Panc1 (cell line): ENCODE measurements at regions not wholly inside any gene's neighbourhood (a gene's known extent, or its start where the extent isn't known, plus 50 kb on each side); places are given as distances from the start of the nearest gene placed in this dataset.

Experiments used
- ATAC-seq: fragments of 200-7000 bp; cut with Tn5 transposase; 2 replicates; pipeline ENCODE4 v1.9.1; 2020; ENCODE audit warnings: mild to moderate bottlenecking, moderate library complexity
- BruUV-seq: library from RNA; stranded (reverse); fragments of 400-500 nt; replicated peaks from 2 replicates; lab custom pipeline; 2021; lab: Mats Ljungman, UMichigan
- CTCF ChIA-PET: fragments of 300-600 bp; sonication (Branson Sonifier 250); formaldehyde crosslinking; loops from one replicate; lab custom pipeline; 2022; ENCODE audit warnings: antibody characterized with exemption; lab: Charles Lee
- POLR2A ChIA-PET: fragments of 300-600 bp; sonication (Branson Sonifier 250); formaldehyde crosslinking; loops from one replicate; lab custom pipeline; 2022; ENCODE audit warnings: antibody characterized with exemption; lab: Charles Lee
- DNase-seq: peaks from one replicate; pipeline ENCODE4 v3.0.0-alpha.2; 2010; ENCODE audit warnings: low read depth, low spot score
- H3K27ac ChIP-seq: 2 replicates; pipeline ENCODE4 v1.5.1; 2011; ENCODE audit warnings: mild to moderate bottlenecking, low read length, inconsistent platforms
- H3K27me3 ChIP-seq: fragments of 200-500 bp; sonication (Bioruptor generic); 2 replicates; pipeline ENCODE4 v1.6.0; 2014; ENCODE audit warnings: low read length, inconsistent platforms; ENCODE audit not compliant: control insufficient read depth, insufficient read depth
- H3K36me3 ChIP-seq: fragments of 200-500 bp; sonication (Bioruptor generic); 2 replicates; pipeline ENCODE4 v1.5.1; 2014; ENCODE audit warnings: inconsistent platforms, mild to moderate bottlenecking, low read length, moderate library complexity; ENCODE audit not compliant: control insufficient read depth, insufficient read depth
- H3K4me1 ChIP-seq: 2 replicates; pipeline ENCODE4 v1.5.1; 2011; ENCODE audit warnings: inconsistent platforms, mild to moderate bottlenecking, low read length, moderate library complexity; ENCODE audit not compliant: control insufficient read depth, insufficient read depth
- H3K4me3 ChIP-seq, 2 experiments: 2 replicates each; pipeline ENCODE4 v1.5.1; 2011 to 2012; ENCODE audit warnings: low read depth in 2 of 2, low read length in 2 of 2, mild to moderate bottlenecking in 2 of 2, inconsistent platforms in 1 of 2, moderate library complexity in 1 of 2
- H3K9me3 ChIP-seq: fragments of 200-500 bp; sonication (Bioruptor generic); 2 replicates; pipeline ENCODE4 v1.5.1; 2014; ENCODE audit warnings: low read depth, mild to moderate bottlenecking, inconsistent platforms, low read length, moderate library complexity; ENCODE audit not compliant: control insufficient read depth, insufficient read depth
- CTCF ChIP-seq: fragments of 450-650 bp; IDR thresholded peaks from 2 replicates; pipeline ENCODE4 v1.5.1; 2017; ENCODE audit warnings: mild to moderate bottlenecking
- POLR2AphosphoS5 ChIP-seq: IDR thresholded peaks from 2 replicates; pipeline ENCODE4 v1.6.1; 2012; ENCODE audit warnings: mild to moderate bottlenecking, low read depth, low read length, moderate library complexity
- REST ChIP-seq, 2 experiments: IDR thresholded peaks; 2 replicates each; pipeline ENCODE4 v1.6.1; 2011 to 2012; ENCODE audit warnings: low read depth in 2 of 2, control low read depth in 1 of 2, low read length in 1 of 2, mild to moderate bottlenecking in 1 of 2, moderate library complexity in 1 of 2; ENCODE audit not compliant: insufficient read depth in 1 of 2
- SIN3A ChIP-seq: IDR thresholded peaks from 2 replicates; pipeline ENCODE4 v1.6.1; 2012; ENCODE audit warnings: low read depth, mild to moderate bottlenecking, low read length, moderate library complexity, borderline replicate concordance; ENCODE audit not compliant: insufficient read depth
- TCF7L2 ChIP-seq: IDR thresholded peaks from 2 replicates; pipeline ENCODE4 v1.6.1; 2011; ENCODE audit warnings: mild to moderate bottlenecking, low read depth, low read length, inconsistent platforms
- in situ Hi-C: cut with HindIII; loops from 2 replicates; pipeline ENCODE4 v1.10.0; 2016; ENCODE audit warnings: low sequenced_read_pairs, low pct_unique_long_range_greater_than_20kb
- intact Hi-C: fragments of 100-400 bp; cut with micrococcal nuclease; formaldehyde crosslinking; loops from one replicate; pipeline ENCODE4 v1.10.0; 2022; ENCODE audit not compliant: unreplicated experiment

- in situ Hi-C loops (no loop called here), intact Hi-C loops (no loop called here)
- ChIA-PET POLR2A (no interaction called here), CTCF (no interaction called here)
- Histone ChIP-seq H3K36me3 (no peaks in the 10 kb centered on the region), H3K27ac (no peak overlapping the region), H3K4me3 (no peak overlapping the region), H3K9me3 (peaks cover 3% of the 10 kb centered on the region; the same call in 1 of the 2 replicates), H3K4me1 (no peaks in the 10 kb centered on the region), H3K27me3 (no peaks in the 10 kb centered on the region; the same call in none of the 2 replicates)
- no TSS peak for BruUV-seq
- DNase-seq (no peak), ATAC-seq (no peak)
- TF ChIP-seq REST (IDR thresholded peaks at IDR 0.05; ENCODE audit: insufficient read depth in 1 of 2, low read depth in 2 of 2, low read length in 1 of 2), result no peak
- TF ChIP-seq TCF7L2, result no peak
- no peak for TF ChIP-seq SIN3A
- TF ChIP-seq CTCF, result no peak
- TF ChIP-seq POLR2AphosphoS5, result no peak
Observed at GRCh38 chr6:168791917-168792316, 350.9 kb downstream of the SMOC2 start.

- intact Hi-C loops (no loop called here), in situ Hi-C loops (no loop called here)
- BruUV-seq, result no TSS peak
- no peak for TF ChIP-seq POLR2AphosphoS5
- no peak for TF ChIP-seq REST (IDR thresholded peaks at IDR 0.05; ENCODE audit: insufficient read depth in 1 of 2, low read depth in 2 of 2, low read length in 1 of 2)
- TF ChIP-seq SIN3A, result no peak
- TF ChIP-seq CTCF, result no peak
- H3K36me3 ChIP-seq, result no peaks in the 10 kb centered on the region
- H3K4me1 ChIP-seq, result no peaks in the 10 kb centered on the region
- ATAC-seq (no peak), DNase-seq (no peak)
- H3K4me3 ChIP-seq, result no peak overlapping the region
- ChIA-PET POLR2A (no interaction called here), CTCF (no interaction called here)
- H3K27ac ChIP-seq, result no peak overlapping the region
- H3K27me3 ChIP-seq, result no peaks in the 10 kb centered on the region; the same call in 1 of the 2 replicates
- H3K9me3 ChIP-seq, result no peaks in the 10 kb centered on the region
Observed at GRCh38 chr6:168789699-168790098, 348.7 kb downstream of the SMOC2 start.
